NCI-H1417 (cell line): ENCODE measurements at regions not wholly inside any gene's neighbourhood (a gene's known extent, or its start where the extent isn't known, plus 50 kb on each side); places are given as distances from the start of the nearest gene placed in this dataset.

Source experiments
- DNase-seq, 3 experiments: peaks; one replicate each; lab custom pipeline; 2025; lab: John Stamatoyannopoulos, UW

GRCh38 chr11:28483072-28483867 is 375.1 kb downstream of the METTL15 start:
- DNase-seq, result no peak

- DNase-seq, result no peak
Measured at GRCh38 chr11:28482666-28483065, 374.5 kb downstream of the METTL15 start.

DNA sequence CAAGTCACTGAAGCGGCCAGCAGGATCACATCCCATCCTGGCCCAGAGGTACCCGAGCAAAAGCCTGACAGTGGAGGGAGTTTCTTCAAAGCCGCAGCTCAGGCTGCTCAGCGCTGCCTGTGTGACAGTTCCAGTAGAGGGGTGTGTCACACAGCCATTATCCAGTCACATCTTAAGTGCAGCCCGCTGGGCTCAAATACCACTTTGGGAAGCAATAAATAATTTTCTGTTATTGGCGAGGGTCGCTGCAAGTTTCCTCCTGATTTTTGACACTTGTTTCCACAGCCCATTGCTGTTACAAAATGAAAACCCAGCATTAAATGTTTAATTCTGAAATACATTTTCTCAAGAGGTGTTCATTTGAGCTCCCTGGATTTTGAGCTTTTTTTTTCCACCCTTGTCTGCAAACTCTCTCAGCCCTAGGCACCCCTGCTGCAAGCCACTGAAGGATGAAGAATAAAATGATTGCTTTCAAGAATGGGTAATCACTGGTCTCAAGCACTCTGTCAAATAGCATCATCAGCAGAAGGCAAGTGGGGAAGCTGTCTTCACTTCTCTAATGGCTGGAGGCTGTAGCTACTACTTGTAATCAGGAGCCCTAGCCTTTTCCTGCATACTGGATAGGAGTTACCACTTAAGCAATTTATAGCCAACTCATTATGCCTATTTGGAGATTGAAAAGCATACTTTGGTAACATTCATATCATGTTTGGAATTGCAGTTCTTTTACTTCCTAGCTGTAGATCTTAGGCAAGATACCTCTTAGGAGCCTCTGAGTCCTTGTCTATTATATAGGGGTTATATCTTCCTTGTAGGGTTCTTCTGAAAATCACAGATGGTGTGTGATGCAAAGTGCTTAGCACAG is 373.7 kb downstream of the METTL15 start:
- peak; percentile 49 to 78 (median 63) for DNase-seq

DNA sequence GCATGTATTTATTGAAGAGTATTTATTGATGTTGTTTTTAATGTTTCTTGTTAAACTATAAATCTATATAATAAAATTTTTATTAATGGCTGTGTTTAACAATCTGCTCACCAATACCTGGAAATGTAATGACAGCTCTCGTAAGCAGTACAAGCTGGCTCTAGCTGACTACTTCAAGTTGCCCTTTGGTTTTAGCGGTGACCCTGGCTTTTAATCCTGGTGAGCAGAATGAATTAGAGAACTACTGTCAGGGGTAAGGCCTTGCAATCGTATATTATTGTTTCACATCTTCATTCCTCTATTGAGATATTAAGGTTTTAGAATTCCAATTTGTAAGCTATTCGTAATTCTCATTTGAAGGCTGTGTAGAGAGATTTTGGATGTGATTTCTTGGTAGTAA is 372.2 kb downstream of the METTL15 start:
- no peak for DNase-seq

DNA sequence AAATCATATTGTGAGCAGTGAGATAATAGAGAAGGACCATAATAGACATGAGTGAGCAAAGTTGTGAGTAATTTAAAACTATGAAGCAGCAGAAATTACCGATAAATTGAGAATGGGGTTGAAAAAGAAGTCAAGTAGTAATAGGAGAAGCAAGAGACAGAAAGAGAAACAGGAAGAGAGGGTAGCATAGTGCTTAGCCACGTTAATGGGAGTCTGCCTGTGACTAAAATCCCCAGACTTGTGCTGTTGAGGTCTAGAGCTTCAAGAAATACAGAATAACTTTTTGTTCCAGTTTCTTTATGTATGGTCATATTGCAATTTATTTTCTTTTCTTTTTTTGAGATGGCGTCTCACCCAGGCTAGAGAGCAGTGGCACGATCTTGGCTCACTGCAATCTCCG is 368.7 kb downstream of the METTL15 start:
- DNase-seq, result no peak

GRCh38 chr11:28476049-28476448 is 367.9 kb downstream of the METTL15 start:
- peak; percentile 33 to 74 (median 45) for DNase-seq

- no peak for DNase-seq
Measured at GRCh38 chr11:28472904-28473303, 364.7 kb downstream of the METTL15 start.

GRCh38 chr11:28471537-28471936 is 363.3 kb downstream of the METTL15 start:
- DNase-seq, result no peak

GRCh38 chr11:28470180-28470579 is 362.0 kb downstream of the METTL15 start:
- DNase-seq, result no peak

- no peak for DNase-seq
Measured at GRCh38 chr11:28466506-28466905, 358.3 kb downstream of the METTL15 start.

DNA sequence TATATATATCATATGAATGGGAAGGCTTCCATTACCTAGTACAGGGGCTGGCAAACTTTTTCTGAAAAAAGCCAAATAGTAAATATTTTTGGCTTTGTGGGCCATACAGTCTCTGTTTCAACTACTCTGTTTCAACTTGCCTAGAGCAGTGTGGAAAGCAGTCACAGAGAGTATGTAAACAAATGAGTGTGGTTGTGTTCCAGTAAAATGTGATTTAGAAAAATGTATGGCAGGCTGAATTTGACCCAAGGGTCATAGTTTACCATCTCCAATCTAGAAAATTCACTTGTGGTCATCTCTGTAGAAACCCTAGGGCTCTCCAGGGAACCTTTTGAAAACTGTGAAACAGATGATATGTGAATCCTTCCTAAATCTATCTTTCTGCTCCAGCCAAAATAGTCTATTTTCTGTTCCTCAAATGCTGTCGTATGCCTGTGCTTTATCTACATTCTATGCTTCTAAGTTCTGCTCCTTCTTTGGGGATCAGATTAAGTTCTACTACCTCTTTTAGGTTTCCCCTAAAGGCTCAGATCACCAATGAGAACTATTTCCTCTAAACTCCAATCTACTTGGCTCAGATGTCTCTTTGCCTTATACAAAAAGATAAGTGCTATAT is 356.2 kb downstream of the METTL15 start:
- DNase-seq, result no peak

DNA sequence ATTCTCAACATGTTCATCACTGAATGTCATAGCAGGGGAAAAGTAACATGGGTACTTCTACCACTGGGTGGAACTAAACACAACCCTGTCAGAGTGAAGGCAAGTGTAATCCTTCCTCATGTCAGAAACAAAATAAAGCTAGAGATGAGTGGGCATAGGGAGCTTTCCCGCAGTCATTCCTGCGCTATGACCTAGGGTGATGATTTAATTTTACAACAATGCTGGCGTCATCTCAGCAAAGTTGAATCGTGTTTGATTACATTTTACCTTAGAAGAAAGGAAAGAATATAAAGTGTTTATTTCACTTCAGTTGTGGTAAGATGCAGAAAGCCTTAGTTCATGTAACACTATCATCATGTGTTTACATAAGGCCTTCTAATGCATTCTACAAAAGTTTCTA is 355.6 kb downstream of the METTL15 start:
- DNase-seq, result no peak

DNA sequence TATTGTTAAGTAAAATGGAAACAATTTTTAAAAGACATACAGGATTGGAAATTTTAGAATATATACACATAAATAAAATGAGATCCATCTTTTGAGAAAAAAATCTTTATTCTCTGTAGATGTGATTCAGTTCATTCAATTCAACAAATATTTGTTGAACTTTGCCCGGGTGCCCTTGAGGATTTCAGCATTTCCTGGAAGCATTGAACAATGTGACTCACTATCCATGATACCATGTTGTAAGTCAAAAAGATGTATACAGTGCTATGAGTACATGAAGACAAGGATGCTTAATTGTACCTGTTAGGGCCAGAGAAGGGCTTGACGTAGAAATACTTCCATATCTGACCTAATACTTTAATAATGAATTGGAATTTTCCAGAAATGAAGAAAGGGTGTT is 353.7 kb downstream of the METTL15 start:
- no peak for DNase-seq

DNA sequence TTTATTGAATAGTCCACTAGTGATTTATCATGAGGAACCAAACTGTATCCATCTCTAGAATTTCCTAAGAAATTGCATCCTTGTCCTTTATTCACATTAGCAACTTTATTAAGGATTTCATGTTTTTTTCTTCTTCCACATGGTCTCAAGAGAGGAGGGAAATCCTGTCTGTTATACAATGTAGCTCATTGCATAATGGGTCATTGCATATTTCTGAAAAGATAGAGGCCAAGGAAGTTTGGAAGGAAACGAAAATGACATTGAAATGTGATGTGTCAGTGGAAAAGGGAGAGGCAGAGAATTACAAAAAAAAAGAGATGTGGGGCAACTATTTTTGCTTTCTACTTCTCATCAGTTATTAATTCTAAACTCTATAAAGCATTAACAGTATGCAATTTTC is 353.1 kb downstream of the METTL15 start:
- DNase-seq, result no peak

DNA sequence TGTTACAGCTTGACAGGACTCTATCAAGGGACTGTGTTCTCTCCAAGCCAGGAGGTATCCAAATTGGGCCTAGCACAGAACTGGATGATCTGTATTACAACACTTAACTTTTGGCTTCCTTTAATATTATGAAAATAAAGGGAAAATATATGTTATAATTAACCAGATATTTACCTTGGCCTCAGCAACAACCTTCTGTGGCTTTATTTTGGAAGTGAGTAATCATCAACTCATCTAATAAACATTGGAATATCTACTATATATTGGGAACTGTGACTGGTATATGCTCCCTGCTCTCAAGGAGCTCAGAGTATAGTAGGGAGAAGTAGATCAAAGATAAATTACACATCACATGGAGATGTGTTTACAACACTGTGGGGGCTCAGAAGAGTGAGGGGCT is 352.2 kb downstream of the METTL15 start:
- no peak for DNase-seq

- DNase-seq, result no peak
Measured at GRCh38 chr11:28459912-28460311, 351.7 kb downstream of the METTL15 start.

DNA sequence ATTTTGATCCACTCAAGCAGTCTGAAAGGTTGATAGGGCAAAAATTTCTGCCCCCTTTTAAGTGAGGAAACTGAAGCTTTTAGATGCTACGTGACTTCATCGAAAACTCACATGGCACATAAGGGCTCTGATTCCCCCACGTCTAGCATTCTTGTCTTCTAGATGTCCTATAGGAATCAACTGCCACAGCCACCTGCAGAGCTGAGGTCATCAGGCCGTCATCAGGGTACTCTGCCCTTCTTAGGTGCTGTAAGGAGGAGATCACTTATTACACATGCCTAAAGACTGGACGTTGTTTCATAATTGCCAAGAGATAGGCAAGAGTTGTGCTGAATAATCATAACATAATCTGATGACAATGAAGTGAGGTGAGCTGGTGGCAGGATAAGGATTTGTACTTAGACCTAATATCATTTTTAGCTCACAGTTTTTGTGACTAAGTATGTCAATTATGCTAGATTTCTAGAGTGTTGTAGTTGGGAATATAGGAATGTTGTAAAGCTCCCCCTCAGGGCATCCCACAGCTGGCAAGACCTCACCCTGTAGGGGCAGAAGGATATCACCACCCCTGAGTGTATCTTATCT is 349.4 kb downstream of the METTL15 start:
- DNase-seq, result no peak

DNA sequence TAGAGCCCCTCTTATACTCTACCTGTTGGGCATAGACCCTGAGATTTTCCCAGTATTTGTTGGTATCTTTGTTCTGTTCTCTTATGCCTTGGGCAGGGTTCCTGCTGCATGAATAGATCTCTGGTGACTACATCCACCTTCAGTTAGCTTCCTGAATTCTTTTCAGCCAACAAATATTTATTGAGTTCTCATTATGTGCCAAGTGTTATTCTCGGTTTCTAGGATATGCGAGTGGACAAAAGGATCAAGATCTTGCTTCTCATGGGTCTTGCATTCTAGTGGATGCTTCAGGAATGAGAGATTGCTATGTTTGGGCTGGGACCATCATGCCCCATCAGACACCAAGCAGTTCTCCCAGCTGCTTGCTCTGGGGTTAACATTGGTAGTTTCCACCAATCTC is 340.0 kb downstream of the METTL15 start:
- no peak for DNase-seq

DNA sequence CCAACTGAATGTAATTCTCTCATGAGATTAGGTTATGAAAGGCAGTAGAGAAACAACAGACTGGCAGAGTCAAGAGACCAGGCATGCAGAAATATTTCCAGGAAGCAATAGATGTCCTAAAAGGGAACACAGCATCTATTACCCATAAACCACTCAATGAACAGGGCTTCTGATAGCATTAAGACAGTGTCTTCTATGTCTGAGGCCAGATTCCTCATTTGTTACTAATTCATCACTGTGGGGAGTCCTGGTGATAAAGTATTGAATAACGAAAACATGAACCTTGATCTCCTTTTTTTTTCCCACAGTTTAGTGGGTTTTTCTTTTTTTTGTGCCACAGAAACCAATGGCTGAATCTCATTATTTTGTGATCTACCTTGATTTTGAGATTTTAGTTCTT is 339.0 kb downstream of the METTL15 start:
- no peak for DNase-seq

DNA sequence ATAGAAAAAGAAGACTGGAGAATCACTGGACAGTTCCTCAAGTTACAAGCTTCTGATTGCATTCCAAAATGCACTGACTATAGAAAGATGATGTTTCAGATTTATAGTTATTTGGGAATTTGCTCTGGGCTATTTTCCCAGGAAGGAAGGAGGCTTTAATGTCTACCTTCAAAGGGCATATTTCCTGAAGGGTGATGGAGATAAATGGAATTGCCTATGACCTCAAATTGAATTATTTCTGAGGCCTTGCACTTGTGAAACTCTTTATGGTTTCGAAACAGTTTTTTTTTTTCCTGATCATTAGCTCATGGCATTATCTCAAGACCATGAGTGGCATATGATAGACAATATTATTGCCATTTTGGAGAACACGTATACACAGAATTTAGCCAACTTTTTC is 333.9 kb downstream of the METTL15 start:
- DNase-seq, result no peak

DNA sequence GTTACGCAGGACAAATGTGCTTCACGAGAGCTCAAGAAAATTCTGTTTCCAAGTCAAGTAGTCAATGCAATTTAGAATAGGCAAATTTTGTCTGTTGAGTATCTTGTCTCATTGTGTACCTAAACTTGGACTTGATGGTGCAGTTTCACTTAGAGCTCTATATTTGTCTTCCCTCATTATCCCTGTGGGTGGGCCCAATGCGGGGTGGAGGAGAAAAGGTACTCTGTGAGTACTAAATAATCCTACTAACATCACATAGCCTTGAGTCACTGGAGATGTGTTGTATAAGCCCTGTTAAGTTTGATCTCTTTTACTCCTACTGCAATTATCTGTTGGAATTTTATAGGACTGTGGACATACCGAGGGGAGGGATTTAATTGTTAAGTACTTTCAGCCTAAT is 331.2 kb downstream of the METTL15 start:
- DNase-seq, result peak in 1 of 3 experiments; percentile 21

DNA sequence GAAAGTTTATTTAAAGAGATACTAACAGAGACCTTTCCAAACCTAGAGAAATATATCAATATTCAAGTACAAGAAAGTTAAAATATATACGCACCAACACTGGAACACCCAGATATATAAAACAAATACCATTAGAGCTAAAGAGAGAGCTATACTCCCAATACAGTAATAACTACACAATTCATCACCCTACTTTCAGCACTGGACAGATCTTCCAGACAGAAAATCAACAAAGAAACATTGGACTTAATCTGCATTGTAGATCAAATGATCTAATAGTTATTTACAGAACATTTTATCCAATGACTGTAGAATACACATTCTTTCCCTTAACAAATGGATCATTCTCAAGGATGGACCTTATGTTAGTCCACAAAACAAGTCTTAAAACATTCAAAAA is 311.9 kb downstream of the METTL15 start:
- no peak for DNase-seq
